ENCODE measurements at regions not wholly inside any gene's neighbourhood (a gene's known extent, or its start where the extent isn't known, plus 50 kb on each side); places are given as distances from the start of the nearest gene placed in this dataset.

GRCh38 chr1:229154811-229155210, 116.1 kb upstream of the RAB4A start:
- no peak overlapping the region for H3K27ac Mint-ChIP-seq
- H3K27me3 Mint-ChIP-seq (ENCODE audit: low read depth) = peaks cover 3% of the 10 kb centered on the region
- peaks cover 4% of the 10 kb centered on the region for H3K4me1 Mint-ChIP-seq (ENCODE audit: low read depth)
- no peak overlapping the region for H3K4me3 Mint-ChIP-seq (ENCODE audit: low read depth)
- no peaks in the 10 kb centered on the region for H3K9me3 Mint-ChIP-seq
- H3K36me3 Mint-ChIP-seq (ENCODE audit: low read depth) = no peaks in the 10 kb centered on the region
- intact Hi-C loops (cut with micrococcal nuclease) = no loop called here
- no peak for DNase-seq (ENCODE audit: low spot score)

- Mint-ChIP-seq H3K9me3 (no peaks in the 10 kb centered on the region), H3K27ac (no peak overlapping the region), H3K4me1 (ENCODE audit: low read depth) (peaks cover 4% of the 10 kb centered on the region), H3K27me3 (ENCODE audit: low read depth) (peaks cover 3% of the 10 kb centered on the region), H3K36me3 (ENCODE audit: low read depth) (no peaks in the 10 kb centered on the region), H3K4me3 (ENCODE audit: low read depth) (no peak overlapping the region)
- intact Hi-C loops (cut with micrococcal nuclease) = no loop called here
- no peak for DNase-seq (ENCODE audit: low spot score)
Observed at GRCh38 chr1:229155472-229155871, 115.4 kb upstream of the RAB4A start.

- H3K4me1 Mint-ChIP-seq (ENCODE audit: low read depth) = peaks cover 4% of the 10 kb centered on the region
- H3K4me3 Mint-ChIP-seq (ENCODE audit: low read depth) = no peak overlapping the region
- DNase-seq (ENCODE audit: low spot score) = no peak
- no peaks in the 10 kb centered on the region for H3K36me3 Mint-ChIP-seq (ENCODE audit: low read depth)
- H3K27ac Mint-ChIP-seq = no peak overlapping the region
- no peaks in the 10 kb centered on the region for H3K9me3 Mint-ChIP-seq
- H3K27me3 Mint-ChIP-seq (ENCODE audit: low read depth) = peaks cover 3% of the 10 kb centered on the region
- intact Hi-C loops (cut with micrococcal nuclease) = no loop called here
Observed at GRCh38 chr1:229156872-229157271, 114.0 kb upstream of the RAB4A start.

- Mint-ChIP-seq H3K4me1 (ENCODE audit: low read depth) (peaks cover 4% of the 10 kb centered on the region), H3K36me3 (ENCODE audit: low read depth) (no peaks in the 10 kb centered on the region), H3K27me3 (ENCODE audit: low read depth) (peaks cover under 1% of the 10 kb centered on the region), H3K27ac (no peak overlapping the region), H3K9me3 (no peaks in the 10 kb centered on the region), H3K4me3 (ENCODE audit: low read depth) (no peak overlapping the region)
- intact Hi-C loops (cut with micrococcal nuclease) = no loop called here
- no peak for DNase-seq (ENCODE audit: low spot score)
Observed at GRCh38 chr1:229157480-229157879, 113.4 kb upstream of the RAB4A start.

- Mint-ChIP-seq H3K4me3 (ENCODE audit: low read depth) (no peak overlapping the region), H3K4me1 (ENCODE audit: low read depth) (peaks cover 4% of the 10 kb centered on the region), H3K27ac (no peak overlapping the region), H3K36me3 (ENCODE audit: low read depth) (no peaks in the 10 kb centered on the region), H3K27me3 (ENCODE audit: low read depth) (no peaks in the 10 kb centered on the region), H3K9me3 (no peaks in the 10 kb centered on the region)
- intact Hi-C loops (cut with micrococcal nuclease) = no loop called here
- DNase-seq (ENCODE audit: low spot score) = no peak
Observed at GRCh38 chr1:229158341-229158921, 112.5 kb upstream of the RAB4A start.

- Mint-ChIP-seq H3K27ac (no peak overlapping the region), H3K9me3 (no peaks in the 10 kb centered on the region), H3K36me3 (ENCODE audit: low read depth) (no peaks in the 10 kb centered on the region), H3K4me1 (ENCODE audit: low read depth) (peaks cover 4% of the 10 kb centered on the region), H3K4me3 (ENCODE audit: low read depth) (no peak overlapping the region), H3K27me3 (ENCODE audit: low read depth) (no peaks in the 10 kb centered on the region)
- no peak for DNase-seq (ENCODE audit: low spot score)
- intact Hi-C loops (cut with micrococcal nuclease) = no loop called here
Observed at GRCh38 chr1:229158927-229159326, 112.0 kb upstream of the RAB4A start.

GRCh38 chr1:229159668-229160544, 111.0 kb upstream of the RAB4A start:
- H3K9me3 Mint-ChIP-seq = no peaks in the 10 kb centered on the region
- intact Hi-C loops (cut with micrococcal nuclease) = no loop called here
- no peak overlapping the region for H3K4me3 Mint-ChIP-seq (ENCODE audit: low read depth)
- no peak overlapping the region for H3K27ac Mint-ChIP-seq
- H3K4me1 Mint-ChIP-seq (ENCODE audit: low read depth) = peaks cover 9% of the 10 kb centered on the region
- no peaks in the 10 kb centered on the region for H3K36me3 Mint-ChIP-seq (ENCODE audit: low read depth)
- H3K27me3 Mint-ChIP-seq (ENCODE audit: low read depth) = no peaks in the 10 kb centered on the region
- DNase-seq (ENCODE audit: low spot score) = no peak

GRCh38 chr1:229161740-229162139, 109.2 kb upstream of the RAB4A start:
- Mint-ChIP-seq H3K4me1 (ENCODE audit: low read depth) (peaks cover 12% of the 10 kb centered on the region), H3K27me3 (ENCODE audit: low read depth) (no peaks in the 10 kb centered on the region), H3K27ac (no peak overlapping the region), H3K4me3 (ENCODE audit: low read depth) (no peak overlapping the region), H3K36me3 (ENCODE audit: low read depth) (no peaks in the 10 kb centered on the region), H3K9me3 (no peaks in the 10 kb centered on the region)
- intact Hi-C loops (cut with micrococcal nuclease) = no loop called here
- DNase-seq (ENCODE audit: low spot score) = no peak

GRCh38 chr1:229162825-229163515, 107.9 kb upstream of the RAB4A start:
- H3K27ac Mint-ChIP-seq = no peak overlapping the region
- peaks cover 12% of the 10 kb centered on the region for H3K4me1 Mint-ChIP-seq (ENCODE audit: low read depth)
- no peak overlapping the region for H3K4me3 Mint-ChIP-seq (ENCODE audit: low read depth)
- no peak for DNase-seq (ENCODE audit: low spot score)
- H3K27me3 Mint-ChIP-seq (ENCODE audit: low read depth) = peaks cover 1% of the 10 kb centered on the region
- H3K36me3 Mint-ChIP-seq (ENCODE audit: low read depth) = no peaks in the 10 kb centered on the region
- intact Hi-C loops (cut with micrococcal nuclease) = no loop called here
- H3K9me3 Mint-ChIP-seq = no peaks in the 10 kb centered on the region

GRCh38 chr1:229164348-229164747, 106.6 kb upstream of the RAB4A start:
- no peaks in the 10 kb centered on the region for H3K9me3 Mint-ChIP-seq
- no peak overlapping the region for H3K27ac Mint-ChIP-seq
- no peak for DNase-seq (ENCODE audit: low spot score)
- intact Hi-C loops (cut with micrococcal nuclease) = no loop called here
- H3K36me3 Mint-ChIP-seq (ENCODE audit: low read depth) = no peaks in the 10 kb centered on the region
- peaks cover 1% of the 10 kb centered on the region for H3K27me3 Mint-ChIP-seq (ENCODE audit: low read depth)
- no peak overlapping the region for H3K4me3 Mint-ChIP-seq (ENCODE audit: low read depth)
- peaks cover 12% of the 10 kb centered on the region for H3K4me1 Mint-ChIP-seq (ENCODE audit: low read depth)

- Mint-ChIP-seq H3K4me3 (ENCODE audit: low read depth) (no peak overlapping the region), H3K36me3 (ENCODE audit: low read depth) (no peaks in the 10 kb centered on the region)
- DNase-seq (ENCODE audit: low spot score) = no peak
Observed at GRCh38 chr1:229164836-229165735, 105.8 kb upstream of the RAB4A start.

GRCh38 chr1:229167318-229167717, 103.6 kb upstream of the RAB4A start:
- H3K4me1 Mint-ChIP-seq (ENCODE audit: low read depth) = peaks cover 12% of the 10 kb centered on the region
- intact Hi-C loops (cut with micrococcal nuclease) = no loop called here
- no peak overlapping the region for H3K27ac Mint-ChIP-seq

More at GRCh38 chr1:229164836-229165735, 105.8 kb upstream of the RAB4A start:
- intact Hi-C loops (cut with micrococcal nuclease) = no loop called here
- no peaks in the 10 kb centered on the region for H3K9me3 Mint-ChIP-seq
- H3K27me3 Mint-ChIP-seq (ENCODE audit: low read depth) = peaks cover 1% of the 10 kb centered on the region
- no peak overlapping the region for H3K27ac Mint-ChIP-seq
- H3K4me1 Mint-ChIP-seq (ENCODE audit: low read depth) = peaks cover 12% of the 10 kb centered on the region

More at GRCh38 chr1:229167318-229167717, 103.6 kb upstream of the RAB4A start:
- no peak for DNase-seq (ENCODE audit: low spot score)
- Mint-ChIP-seq H3K9me3 (no peaks in the 10 kb centered on the region), H3K27me3 (ENCODE audit: low read depth) (peaks cover 1% of the 10 kb centered on the region), H3K4me3 (ENCODE audit: low read depth) (no peak overlapping the region), H3K36me3 (ENCODE audit: low read depth) (no peaks in the 10 kb centered on the region)
